ENCODE measurements at regions not wholly inside any gene's neighbourhood (a gene's known extent, or its start where the extent isn't known, plus 50 kb on each side); places are given as distances from the start of the nearest gene placed in this dataset.

DNA sequence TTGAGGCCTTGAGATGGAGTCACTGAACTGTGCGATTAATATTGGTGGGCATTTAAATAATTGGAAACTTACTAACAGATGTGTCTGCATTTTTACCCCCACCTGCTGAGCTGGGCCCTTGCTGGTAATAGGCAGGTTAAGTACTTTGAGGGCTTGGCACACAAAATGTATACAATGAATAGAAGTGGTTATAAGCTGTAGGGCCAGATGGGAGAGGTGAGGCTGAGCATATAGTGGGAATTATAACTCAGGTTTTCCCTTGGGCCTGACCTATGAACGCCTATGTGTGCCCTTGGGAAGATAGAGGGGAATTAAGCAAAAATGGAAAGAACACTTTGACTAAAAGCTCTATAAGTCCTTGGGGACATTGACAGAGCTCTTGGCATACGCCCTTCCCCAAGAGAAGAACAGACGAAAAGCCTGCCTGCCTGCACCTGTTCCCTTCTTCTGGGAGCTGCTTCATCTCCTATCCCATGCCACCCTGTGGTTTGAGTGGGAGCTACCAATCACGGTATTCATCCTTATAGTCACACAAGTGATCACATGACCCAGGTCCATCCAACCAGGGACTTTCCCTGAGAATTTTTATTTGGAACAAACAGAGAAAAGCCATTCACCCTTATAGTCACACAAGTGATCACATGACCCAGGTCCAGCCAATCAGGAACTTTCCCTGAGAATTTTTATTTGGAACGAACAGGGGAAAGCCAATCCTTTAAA, 260.7 kb upstream of the CSF3R start:
- no peak for FAIRE-seq

DNA sequence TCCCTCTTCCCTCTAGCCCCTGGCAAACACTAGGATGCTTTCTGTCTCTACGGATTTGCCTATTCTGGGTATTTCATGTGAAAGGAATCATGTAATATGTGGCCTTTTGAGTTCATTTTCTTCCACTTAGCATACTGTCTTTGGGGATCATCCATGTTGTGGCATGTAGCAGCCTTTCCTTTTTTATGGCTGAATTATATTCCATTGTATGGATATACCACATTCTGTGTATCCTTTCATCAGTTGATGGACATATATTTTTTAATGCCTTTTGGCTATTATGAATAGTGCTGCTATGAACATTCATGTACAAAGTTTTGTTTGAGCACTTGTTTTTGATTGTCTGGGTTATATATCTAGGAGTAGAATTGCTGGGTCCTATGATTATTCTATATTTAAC, 258.4 kb upstream of the CSF3R start:
- no peak for FAIRE-seq

DNA sequence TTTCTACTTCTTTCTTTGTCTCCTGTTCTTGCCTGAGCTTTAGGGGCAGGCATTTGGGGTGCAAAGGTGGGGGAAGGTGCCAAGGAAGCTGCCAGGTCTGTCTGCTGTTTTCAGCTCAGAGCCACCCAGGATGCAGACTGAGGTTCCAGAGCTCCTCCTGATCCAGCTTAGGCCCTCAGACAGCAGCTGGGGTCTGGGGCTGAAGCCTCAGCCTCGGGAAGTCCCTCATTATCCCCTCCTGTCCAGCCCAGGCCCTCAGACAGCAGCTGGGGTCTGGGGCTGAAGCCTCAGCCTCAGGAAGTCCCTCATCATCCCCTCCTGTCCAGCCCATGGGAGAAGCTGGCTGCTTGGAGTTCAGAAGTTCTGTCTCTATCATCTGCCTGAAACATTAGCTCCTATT, 257.7 kb upstream of the CSF3R start:
- FAIRE-seq = no peak

DNA sequence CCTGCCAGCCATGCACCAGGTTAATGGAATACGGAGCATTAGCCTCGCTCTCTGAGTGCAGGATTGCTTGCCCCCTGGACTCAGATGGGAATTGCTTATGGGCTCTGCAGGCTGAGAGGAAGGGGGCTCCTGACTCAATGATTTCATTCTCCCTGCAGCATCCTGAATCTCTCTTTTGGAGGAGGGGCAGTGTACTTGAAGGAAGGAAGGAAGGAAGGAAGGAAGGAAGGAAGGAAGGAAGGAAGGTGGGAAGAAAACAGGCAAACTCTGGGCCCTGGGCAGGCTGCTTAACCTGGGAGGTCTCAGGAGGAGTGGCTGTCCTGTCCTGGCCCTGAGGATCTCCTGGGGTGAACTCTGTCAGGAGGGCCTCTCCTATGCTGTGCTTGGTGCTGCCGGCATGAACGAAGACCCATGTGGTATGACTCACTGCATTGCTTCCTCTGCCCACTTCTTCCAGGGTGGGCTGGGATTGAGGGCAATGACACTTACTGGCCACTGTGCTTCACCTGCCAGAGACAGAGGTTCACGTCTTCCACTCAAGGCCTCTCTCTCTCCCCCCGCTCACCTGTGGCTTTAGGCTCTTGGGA, 257.1 kb upstream of the CSF3R start:
- FAIRE-seq = no peak

DNA sequence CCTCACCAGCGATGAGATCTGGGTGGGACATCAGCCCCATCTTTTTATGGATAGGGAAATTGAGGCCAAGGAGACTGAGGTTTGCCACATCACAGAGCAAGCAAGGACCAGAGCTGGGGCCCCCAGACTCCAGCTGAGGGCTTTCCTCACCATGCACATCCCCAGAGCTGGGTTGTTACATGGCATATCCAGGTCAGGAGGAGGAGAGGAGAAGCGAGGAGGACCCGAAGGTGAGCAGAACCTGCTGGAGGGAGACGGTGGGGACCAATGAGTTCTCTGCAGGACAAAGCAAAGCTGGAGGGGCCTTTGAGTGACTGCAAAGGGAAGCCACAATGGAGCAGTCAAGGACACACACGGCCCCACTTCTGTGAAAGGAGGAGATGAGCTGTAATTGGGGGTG, 255.5 kb upstream of the CSF3R start:
- FAIRE-seq = no peak

DNA sequence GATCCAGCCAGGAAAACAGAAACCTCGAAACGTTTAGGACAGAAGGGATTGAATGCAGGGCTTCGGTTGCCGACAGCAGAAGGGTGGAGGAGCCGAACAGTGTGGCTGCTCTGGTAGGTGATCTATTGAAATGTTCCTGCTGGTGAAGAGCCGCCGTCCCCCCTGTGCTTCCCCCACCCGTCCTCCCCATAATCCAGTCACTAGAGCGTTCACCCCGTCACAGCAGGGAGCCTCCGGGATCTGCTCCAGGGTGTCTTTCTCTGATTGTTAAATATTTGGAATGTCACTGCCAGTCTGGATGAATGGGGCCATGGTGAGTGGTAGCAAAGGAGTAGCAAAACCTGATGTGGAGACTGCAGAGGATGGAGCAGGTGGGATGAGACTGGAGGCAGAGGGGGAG, 255.1 kb upstream of the CSF3R start:
- FAIRE-seq = no peak

DNA sequence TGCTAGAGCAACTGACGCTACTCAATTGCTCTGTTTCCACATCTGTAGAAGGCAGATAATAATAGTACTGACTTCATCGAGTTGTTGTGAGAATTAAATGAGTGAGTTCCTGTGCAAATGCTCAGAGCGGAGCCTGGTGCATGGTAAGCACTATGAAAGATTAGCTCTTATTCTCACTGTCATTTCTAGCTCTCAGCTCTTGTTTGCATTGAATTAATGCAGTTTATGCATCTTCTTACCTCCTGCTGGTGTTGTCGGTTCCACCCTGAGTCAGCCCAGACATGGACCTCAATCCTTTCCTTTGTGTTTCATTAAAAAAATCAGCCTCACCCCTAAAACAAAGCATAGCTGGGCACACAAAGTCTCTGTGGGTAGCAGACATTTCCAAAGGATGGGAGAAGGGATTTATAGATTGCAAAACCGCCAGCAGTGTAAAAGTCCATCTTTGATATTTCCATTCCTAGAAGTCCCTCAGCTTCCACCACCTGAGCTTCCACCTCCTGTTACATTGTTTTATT, 254.4 kb upstream of the CSF3R start:
- no peak for FAIRE-seq

DNA sequence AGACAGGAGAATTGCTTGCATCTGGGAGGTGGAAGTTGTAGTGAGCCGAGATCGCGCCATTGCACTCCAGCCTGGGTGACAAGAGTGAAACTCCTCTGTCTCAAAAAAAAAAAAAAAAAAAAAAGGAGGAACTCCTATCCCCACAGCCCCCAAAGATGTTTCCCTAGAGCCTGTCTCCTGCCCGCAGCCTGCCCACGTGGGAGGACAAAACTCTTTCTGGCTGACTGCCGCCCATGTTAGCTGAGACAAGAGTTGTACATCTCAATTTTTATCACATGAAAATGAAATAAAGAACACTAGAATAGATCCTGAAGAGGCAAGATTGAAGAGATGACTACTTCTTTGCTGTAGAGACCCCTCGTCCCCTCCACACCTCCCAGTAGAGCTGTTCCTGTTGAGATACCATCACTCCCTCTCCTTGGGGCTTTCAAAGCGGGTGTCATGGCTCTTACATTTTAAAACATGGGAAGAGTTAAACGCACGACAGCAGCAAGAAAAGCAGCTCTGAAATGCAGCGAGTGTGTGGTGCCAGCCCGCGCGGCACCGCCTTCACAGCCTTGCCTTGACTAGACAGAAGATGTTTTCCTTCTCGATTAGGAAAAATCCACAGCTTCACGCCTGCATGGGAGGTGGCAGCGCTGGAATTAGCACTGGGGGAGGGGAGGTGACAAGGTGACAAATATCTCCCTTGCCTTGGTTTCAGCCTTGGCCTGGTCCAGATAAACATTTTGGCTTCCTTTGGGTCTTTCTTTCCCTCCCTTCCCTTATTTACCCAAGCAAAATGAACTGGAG, 253.4 kb upstream of the CSF3R start:
- no peak for FAIRE-seq

DNA sequence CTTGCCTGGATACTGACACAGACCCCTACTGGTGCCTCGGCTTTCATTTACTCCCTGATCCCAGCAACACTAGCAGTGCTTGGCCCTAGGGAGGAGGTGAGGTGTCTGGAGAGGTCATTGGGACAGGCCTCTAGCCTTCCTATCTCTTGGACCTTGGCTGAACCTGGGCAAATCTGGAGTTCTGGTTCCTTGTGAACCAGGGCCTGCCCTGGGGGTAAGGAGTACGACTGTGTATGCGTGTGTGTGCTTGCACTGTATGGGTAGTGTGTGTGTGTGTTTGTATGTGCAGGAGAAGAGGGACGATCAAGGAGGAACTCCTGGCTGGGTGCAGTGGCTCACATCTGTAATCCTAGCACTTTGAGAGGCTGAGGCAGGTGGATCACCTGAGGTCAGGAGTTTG, 252.7 kb upstream of the CSF3R start:
- no peak for FAIRE-seq

DNA sequence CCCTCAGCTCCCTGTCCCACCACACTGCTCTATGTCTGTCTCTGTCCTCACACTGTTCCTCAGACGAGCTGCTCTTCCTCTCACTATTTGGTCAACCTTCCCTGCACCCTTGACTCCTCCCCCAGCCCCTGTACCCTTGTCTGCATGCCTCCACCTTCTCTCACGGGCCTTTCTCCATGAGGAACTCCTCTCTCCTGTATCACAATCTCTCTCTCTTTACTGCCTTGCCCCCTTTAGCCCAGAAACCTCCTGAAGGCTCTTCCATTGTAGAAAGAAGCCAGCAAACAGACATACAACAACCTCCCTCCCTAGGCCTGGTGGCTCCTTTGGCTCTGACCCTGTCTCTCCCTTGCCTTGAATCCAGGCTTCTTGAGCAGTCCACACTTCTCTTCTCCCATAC, 251.6 kb upstream of the CSF3R start:
- no peak for FAIRE-seq

DNA sequence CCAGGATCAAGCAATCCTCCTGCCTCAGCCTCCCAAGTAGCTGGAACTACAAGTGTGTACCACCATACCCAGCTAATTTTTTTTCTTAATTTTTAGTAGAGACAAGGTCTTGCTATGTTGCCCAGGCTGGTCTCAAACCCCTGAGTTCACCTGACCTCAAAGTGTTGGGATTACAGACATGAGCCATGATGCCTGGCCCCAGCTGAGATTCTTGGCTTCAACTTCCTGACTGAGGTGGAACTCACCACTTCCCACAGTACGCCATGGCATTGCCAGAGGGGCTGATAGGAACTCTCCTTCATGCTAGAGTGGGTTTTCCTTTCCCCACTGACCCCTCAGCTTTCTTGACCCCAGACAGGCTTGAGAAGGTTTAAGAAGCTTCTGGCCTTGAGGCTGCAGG, 251.0 kb upstream of the CSF3R start:
- FAIRE-seq = no peak

DNA sequence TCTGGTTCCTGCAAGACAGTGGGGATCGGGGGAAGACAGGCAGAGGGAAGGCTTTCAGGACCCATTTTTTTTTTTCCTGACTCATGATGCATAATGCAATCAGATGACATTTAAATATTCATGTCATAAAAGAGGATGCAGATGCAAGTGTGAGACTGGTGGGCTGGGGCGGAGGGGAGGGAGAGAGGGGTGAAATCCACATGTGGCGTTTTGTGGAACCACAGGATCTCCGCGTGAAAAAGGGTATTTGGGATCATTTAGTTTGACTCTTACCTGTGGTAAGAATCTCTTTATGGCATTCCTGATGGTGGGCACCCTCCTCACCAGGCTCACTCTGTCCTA, 249.3 kb upstream of the CSF3R start:
- no peak for FAIRE-seq

DNA sequence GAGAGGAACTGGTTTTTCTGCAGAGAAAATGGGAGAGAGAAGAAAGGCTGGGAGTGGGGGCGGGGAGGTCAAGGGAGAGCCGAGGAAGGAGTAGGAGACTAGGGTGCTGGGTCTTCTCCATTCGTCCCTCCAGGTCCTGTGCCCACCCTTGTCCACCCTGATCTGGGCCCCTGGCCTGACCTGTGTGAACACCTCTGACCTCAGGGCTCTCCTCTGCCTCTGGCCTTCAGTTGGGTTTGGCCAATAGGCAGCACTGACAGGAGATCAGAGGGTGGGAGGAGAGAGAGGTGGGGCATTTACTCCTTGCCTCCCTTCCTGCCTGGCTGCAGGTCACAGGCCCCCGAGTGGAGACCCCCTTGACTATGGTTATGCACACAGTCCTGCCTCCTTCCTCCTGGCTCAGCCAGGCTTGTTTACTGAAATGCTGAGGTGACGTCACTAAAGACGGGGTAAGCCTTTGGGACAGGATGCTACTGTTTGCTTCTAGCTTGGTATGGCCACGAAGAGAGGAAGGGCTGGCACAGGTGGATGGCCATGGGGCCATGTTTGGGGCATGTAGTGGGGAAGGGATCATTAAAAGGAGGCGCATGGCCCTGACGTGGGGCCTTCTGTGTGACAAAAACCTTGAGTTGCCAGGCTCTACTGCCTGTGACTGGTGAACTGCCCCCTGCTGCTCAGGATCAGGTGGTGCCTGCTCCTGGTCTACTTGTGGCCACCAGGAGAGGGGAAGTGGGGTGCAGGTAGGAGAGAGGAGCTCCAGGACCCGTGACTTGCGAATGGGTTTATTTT, 248.7 kb upstream of the CSF3R start:
- FAIRE-seq = no peak

DNA sequence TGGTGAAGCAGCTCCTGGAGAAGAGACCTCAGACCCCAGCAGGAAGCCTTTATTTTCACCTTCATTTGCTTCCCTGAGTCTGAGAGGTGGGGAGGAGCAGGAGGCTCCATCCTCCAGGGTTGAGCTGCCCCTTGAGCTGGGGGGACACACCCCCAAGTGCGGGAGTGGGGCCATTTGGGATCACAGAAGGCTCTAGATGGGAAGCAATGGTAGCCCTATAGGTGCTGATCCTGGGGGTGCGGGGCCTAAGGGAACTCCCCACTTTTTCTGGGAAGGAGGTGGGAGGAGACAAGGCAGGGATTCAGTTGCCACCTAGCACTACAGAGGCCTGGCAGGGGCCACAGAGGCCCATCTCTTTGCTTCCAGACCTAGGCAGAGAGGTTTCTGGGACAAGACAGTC, 247.9 kb upstream of the CSF3R start:
- no peak for FAIRE-seq

DNA sequence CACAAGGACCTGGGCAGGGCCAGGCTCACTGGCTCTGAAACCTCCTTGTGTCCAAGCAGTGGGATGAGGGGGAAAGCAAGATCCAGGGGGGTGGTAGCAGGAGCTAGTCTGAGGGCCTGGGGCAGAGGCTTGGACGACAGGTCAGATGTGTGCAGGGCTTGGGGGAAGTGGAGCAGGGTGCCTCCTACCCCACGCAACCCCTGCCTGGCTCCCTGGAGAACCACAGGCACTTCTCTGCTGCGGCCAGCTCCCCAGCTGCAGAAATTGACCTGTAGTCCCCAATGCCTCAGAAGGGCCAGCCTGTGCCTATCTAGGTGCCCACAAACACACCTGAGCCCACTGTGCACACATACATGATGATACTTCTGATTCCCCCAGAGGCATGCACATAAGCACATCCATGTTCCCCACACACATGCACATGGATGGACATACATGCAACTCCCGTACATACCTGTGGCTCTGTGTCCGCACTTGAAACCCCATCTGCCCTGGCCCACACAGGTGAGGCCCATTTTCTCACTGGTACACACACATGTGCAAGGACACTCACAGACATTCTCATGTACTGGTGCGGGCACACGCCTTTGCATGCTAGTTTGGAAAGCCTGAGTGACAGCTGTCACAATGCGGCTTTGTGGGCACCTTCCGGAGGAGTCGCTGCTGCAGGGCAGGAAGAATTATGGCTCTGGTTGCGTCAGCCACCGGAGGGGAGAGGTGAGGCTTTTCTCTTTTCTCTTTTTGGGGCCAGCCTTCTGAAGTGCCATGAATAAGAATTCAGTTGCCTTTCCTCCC, 247.2 kb upstream of the CSF3R start:
- FAIRE-seq = no peak

DNA sequence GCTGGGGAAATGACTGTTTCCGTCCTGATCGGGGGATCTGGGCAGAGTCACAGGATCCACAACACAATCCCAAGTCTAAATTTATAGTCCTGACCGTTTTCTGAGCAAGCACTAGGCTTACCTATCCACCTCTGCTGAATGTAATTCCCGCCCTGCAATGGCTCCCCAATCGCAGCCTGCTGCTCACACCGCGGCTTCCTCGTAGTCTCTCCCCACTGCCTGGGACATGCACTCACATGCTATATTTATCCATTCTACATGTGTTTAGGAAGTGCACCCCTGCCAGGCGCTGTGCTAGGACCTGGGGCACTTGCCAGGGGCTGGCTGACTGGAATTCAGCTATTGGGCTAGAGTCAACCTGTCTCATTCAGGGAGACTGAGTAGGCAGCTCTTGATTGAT, 246.6 kb upstream of the CSF3R start:
- no peak for FAIRE-seq

DNA sequence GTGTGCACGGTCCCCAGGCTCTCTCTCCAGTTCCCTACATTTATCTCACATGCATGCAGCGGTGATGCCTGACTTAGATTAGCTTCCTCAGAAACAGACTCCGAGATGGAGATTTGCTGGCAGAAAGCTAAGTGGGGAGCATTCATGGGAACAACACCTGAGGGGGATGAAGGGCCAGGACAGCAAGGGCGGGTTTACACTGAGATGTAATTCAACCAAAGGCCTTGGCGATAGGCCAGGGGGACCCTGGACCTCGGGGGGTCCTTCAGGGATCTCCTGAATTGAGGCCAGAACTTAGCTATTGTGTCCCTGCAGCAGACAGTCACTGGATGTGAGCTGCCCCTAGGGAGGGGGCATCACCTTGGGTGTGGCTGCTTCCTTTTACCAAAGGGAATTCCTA, 246.1 kb upstream of the CSF3R start:
- no peak for FAIRE-seq

DNA sequence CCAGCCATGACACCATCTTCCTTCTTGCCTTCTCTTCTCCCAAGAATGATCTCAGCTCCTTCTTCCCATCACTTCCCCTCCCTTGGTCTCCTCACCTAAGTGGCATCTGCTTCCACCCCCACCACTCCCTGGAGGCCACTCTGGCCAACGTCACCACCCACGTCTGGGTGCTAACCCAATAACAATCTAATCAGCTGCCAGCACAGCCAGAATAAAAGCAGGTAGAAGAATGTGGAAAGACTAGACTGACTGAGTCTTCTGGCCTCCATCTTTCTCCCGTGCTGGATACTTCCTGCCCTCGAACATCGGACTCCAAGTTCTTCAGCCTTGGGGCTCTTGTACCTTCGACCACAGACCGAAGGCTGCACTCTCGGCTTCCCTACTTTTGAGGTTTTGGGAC, 245.3 kb upstream of the CSF3R start:
- FAIRE-seq = no peak

DNA sequence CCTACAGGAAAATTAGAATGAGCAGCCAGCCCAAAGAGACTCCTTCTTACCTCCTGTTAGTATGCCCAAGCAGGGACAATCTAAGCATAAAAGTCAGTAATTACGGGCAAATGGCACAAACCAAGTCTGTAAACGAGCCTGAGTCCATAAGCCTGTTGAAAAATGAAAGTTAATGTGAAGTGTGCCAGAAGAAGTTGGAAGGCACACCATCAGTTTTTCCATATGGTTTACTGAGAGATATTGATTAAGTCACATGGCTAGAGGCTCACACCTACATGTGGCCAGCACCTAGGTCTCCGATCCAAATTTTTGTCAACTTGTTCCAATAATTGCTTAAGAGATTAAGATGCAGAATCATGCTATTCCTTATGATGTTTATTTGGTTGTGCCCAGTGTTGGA, 242.4 kb upstream of the CSF3R start:
- no peak for FAIRE-seq

DNA sequence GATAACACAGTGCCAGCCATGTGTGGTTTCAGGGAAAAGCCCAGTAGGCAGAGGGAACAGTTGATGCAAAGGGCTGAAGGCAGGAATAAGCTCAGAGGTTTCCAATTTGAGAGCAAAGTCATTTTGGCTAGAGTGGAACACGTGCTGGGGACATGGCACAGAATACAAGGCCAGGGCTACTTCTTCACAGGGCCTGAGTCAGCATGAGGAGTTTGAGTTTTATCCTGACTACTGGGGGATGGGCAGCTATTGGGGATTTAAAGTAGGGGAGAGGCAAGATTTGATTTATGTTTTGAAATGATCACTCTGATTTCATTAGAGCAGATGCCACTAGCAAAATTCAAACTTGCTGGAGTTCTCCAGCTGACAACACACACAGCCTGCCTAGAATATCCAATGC, 241.1 kb upstream of the CSF3R start:
- FAIRE-seq = no peak

DNA sequence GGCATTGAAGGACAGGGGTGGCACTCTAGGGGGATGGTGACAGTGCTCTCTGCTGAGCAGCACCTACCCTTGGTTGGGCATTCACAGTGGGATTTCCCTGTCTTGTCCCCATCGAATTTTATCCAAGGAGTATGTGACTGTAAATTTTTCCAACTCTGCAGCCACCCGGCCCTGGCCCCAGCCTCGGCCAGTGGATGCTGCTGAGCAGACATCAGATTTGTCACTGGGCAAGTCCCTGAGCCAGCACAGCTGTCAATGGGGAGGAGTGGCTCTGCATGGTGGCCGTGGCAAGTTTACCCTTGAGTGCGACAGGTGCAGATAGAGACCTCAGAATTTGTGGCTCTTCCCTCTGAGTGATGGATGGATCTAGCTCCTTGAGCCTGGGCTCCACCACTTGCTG, 240.2 kb upstream of the CSF3R start:
- no peak for FAIRE-seq

DNA sequence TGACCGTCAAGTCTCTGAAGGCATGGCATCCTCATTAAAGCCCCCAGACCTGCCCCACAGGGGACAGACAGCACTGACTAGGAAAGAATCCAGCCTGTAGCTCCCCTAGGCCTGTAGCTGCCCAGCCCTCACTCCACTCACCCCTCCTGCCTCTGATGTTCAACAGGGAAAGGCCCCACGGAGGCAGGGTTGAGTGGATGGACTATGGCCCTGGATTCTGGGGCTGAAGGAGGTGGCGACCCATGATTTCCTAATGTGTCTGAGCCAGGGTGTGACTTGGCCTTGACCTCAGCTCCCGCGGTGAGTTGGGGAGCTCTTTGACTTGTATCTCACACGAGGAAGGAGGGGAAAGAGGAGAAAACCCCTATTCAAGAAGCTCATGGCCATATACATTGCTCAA, 238.5 kb upstream of the CSF3R start:
- no peak for FAIRE-seq

DNA sequence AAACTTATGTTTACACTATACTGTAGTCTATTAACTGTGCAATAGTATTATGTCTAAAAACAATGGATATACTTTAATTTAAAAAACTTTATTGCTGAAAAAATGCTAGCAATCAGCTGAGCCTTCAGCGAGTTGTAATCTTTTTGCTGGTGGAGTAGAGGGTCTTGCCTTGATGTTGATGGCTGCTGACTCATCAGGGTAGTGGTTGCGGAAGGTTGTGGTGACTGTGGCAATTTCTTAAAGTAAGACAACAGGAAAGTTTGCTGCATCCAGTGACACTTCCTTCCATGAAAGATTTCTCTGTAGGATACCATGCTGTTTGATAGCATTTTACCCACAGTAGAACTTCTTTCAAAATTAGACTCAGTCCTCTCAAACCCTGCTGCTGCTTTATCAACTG, 234.7 kb upstream of the CSF3R start:
- FAIRE-seq = no peak
